MM.1S (cell line): ENCODE measurements at regions not wholly inside any gene's neighbourhood (a gene's known extent, or its start where the extent isn't known, plus 50 kb on each side); places are given as distances from the start of the nearest gene placed in this dataset.

ENCODE experiments used
- CTCF ChIP-seq: fragments of 300-600 bp; sonication (generic); IDR thresholded peaks from 2 replicates; pipeline ENCODE4 v1.5.1; 2016; ENCODE audit warnings: antibody characterized with exemption, low read length, mixed read lengths
- EZH2phosphoT487 ChIP-seq: fragments of 300-600 bp; sonication (generic); IDR thresholded peaks from 2 replicates; pipeline ENCODE4 v1.6.1; 2018; ENCODE audit warnings: antibody characterized with exemption, low read length

GRCh38 chr6:15907914-15908518 lies 220.9 kb upstream of the MYLIP start:
- no peak for TF ChIP-seq CTCF
- TF ChIP-seq EZH2phosphoT487 = no peak
